Keratinocyte (primary cell): ENCODE measurements at regions not wholly inside any gene's neighbourhood (a gene's known extent, or its start where the extent isn't known, plus 50 kb on each side); places are given as distances from the start of the nearest gene placed in this dataset.

Source experiments
- CTCF ChIP-seq, 3 experiments: IDR thresholded peaks in 1 of 3; conservative IDR thresholded peaks in 1 of 3; optimal IDR thresholded peaks in 1 of 3; 2 replicates in 2 of 3; 3 replicates in 1 of 3; pipeline versions ENCODE3 to v1.5.1; 2011; ENCODE audit warnings: low read length in 3 of 3, mild to moderate bottlenecking in 3 of 3, moderate library complexity in 2 of 3, control low read depth in 1 of 3, inconsistent platforms in 1 of 3; ENCODE audit not compliant: insufficient read depth in 2 of 3; ENCODE audit errors: extremely low read depth in 1 of 3
- EZH2 ChIP-seq: IDR thresholded peaks from one replicate; pipeline ENCODE4 v1.6.1; 2012; ENCODE audit warnings: inconsistent platforms, mild to moderate bottlenecking, low read length, moderate library complexity

- no peak for TF ChIP-seq CTCF (optimal IDR thresholded peaks at IDR 0.05 in 1 of 3, IDR thresholded peaks at IDR 0.05 in 1 of 3, conservative IDR thresholded peaks at IDR 0.05 in 1 of 3; ENCODE audit: extremely low read depth in 1 of 3, insufficient read depth in 2 of 3, low read length in 3 of 3)
- TF ChIP-seq EZH2: no peak
Measured at GRCh38 chr18:59967878-59968277, 68.1 kb downstream of the PMAIP1 start.
